Cardiac muscle cell (in vitro differentiated cells and primary cell): ENCODE measurements at regions not wholly inside any gene's neighbourhood (a gene's known extent, or its start where the extent isn't known, plus 50 kb on each side); places are given as distances from the start of the nearest gene placed in this dataset.

ENCODE experiments used
- DNase-seq, 2 donors: peaks; one replicate each; pipeline versions ENCODE4 v3.0.0 to v3.0.0-alpha.2; 2010 to 2017; ENCODE audit warnings: low read depth in 1 of 2, low spot score in 1 of 2
- H3K27ac ChIP-seq: fragments of 200-600 bp; sonication (generic); 2 replicates; pipeline ENCODE4 v1.5.1; 2016
- H3K27me3 ChIP-seq: fragments of 200-600 bp; sonication (generic); 2 replicates; pipeline ENCODE4 v1.6.0; 2016; ENCODE audit warnings: control low read depth
- H3K36me3 ChIP-seq: fragments of 200-600 bp; sonication (generic); 2 replicates; pipeline ENCODE4 v1.5.1; 2016; ENCODE audit warnings: control low read depth
- H3K4me1 ChIP-seq: fragments of 200-600 bp; sonication (generic); 2 replicates; pipeline ENCODE4 v1.8.1; 2017; ENCODE audit warnings: low read depth, mild to moderate bottlenecking, mixed run types
- H3K4me3 ChIP-seq: fragments of 200-600 bp; sonication (generic); 2 replicates; pipeline ENCODE4 v1.5.1; 2016; ENCODE audit warnings: mild to moderate bottlenecking
- H3K9me3 ChIP-seq: fragments of 200-600 bp; sonication (generic); 2 replicates; pipeline ENCODE4 v1.5.1; 2017; ENCODE audit warnings: low read depth, mild to moderate bottlenecking, control low read depth
- TF ChIP-seq, protein P1 (sequence below): IDR thresholded peaks from 2 replicates; pipeline ENCODE4 v1.5.1; 2012; ENCODE audit warnings: low read depth, mild to moderate bottlenecking, low read length

DNA sequence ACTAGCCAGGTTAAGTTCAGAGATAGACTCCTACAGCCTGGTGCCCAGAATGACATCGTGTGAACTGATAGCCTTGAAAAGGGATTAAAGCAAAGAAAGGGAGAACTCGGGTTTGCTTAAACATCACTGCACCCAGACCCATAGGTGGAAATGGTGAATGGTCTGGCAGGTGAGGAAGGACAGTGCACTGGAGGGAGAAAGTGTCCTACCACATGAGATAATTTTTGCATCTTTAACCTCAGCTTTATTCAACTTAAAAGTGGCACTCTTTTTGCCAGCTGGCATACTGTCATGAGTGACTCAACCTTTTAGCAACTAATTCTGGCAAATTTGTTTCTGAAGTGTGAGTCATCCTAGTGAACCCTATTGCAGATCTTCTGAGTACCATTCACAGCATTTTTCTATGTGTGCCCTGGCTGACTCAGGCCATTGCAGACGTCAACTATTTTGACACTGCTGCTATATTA lies 53.0 kb upstream of the DAPP1 start:
- DNase-seq = peak in 1 of 2 donors; percentile 79
- TF ChIP-seq, protein P1, sequence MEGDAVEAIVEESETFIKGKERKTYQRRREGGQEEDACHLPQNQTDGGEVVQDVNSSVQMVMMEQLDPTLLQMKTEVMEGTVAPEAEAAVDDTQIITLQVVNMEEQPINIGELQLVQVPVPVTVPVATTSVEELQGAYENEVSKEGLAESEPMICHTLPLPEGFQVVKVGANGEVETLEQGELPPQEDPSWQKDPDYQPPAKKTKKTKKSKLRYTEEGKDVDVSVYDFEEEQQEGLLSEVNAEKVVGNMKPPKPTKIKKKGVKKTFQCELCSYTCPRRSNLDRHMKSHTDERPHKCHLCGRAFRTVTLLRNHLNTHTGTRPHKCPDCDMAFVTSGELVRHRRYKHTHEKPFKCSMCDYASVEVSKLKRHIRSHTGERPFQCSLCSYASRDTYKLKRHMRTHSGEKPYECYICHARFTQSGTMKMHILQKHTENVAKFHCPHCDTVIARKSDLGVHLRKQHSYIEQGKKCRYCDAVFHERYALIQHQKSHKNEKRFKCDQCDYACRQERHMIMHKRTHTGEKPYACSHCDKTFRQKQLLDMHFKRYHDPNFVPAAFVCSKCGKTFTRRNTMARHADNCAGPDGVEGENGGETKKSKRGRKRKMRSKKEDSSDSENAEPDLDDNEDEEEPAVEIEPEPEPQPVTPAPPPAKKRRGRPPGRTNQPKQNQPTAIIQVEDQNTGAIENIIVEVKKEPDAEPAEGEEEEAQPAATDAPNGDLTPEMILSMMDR = no peak
- Histone ChIP-seq H3K4me3 (no peak overlapping the region), H3K4me1 (peaks cover 7% of the 10 kb centered on the region), H3K27ac (no peak overlapping the region), H3K36me3 (no peaks in the 10 kb centered on the region), H3K9me3 (no peaks in the 10 kb centered on the region), H3K27me3 (no peaks in the 10 kb centered on the region)

DNA sequence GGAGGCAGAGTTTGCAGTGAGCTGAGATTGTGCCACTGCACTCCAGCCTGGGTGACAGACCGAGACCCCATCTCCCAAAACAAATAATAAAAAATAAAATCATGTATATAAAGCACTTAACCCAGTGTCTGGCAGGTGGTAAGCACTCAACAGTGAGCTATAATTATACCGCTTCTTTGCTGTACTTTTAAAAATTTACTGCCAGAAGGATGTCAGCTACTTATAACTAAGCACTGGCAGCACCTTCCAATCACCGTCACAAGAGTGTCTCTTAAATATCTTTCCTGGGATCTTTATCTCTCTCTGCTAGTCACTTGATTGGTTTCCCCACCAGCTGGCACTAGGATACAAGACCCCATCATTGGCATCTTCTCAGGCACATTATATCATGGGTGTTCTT lies 53.9 kb upstream of the DAPP1 start:
- H3K4me1 ChIP-seq = peaks cover 7% of the 10 kb centered on the region
- TF ChIP-seq, protein P1 = no peak

DNA sequence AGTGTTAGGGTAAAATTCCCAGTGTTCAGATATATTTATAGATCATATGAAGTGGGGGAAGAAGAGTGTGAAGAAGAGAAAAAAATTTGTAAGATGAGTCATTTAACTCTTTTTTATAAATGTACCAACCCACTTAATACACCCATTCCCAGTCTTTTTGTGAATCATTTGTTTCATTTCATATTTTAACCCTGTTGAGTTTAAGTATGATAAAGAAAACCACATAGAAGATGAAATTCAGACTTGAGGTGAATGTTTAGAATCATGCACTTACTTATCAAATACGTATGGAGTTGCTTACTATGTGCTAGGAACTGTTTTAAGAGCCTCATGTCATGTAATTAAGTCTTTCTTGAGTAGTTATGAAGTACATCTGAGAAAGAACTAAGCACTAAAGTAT lies 56.6 kb upstream of the DAPP1 start:
- no peak overlapping the region for H3K4me3 ChIP-seq
- H3K4me1 ChIP-seq = peaks cover 7% of the 10 kb centered on the region
- H3K9me3 ChIP-seq = no peaks in the 10 kb centered on the region
- no peaks in the 10 kb centered on the region for H3K36me3 ChIP-seq
- H3K27me3 ChIP-seq = no peaks in the 10 kb centered on the region
- no peak overlapping the region for H3K27ac ChIP-seq
- TF ChIP-seq, protein P1 = no peak
- DNase-seq = no peak

More for the DNA sequence above, 53.9 kb upstream of the DAPP1 start:
- Histone ChIP-seq H3K4me3 (no peak overlapping the region), H3K36me3 (no peaks in the 10 kb centered on the region), H3K27ac (no peak overlapping the region), H3K27me3 (no peaks in the 10 kb centered on the region), H3K9me3 (no peaks in the 10 kb centered on the region)
- no peak for DNase-seq

DNA sequence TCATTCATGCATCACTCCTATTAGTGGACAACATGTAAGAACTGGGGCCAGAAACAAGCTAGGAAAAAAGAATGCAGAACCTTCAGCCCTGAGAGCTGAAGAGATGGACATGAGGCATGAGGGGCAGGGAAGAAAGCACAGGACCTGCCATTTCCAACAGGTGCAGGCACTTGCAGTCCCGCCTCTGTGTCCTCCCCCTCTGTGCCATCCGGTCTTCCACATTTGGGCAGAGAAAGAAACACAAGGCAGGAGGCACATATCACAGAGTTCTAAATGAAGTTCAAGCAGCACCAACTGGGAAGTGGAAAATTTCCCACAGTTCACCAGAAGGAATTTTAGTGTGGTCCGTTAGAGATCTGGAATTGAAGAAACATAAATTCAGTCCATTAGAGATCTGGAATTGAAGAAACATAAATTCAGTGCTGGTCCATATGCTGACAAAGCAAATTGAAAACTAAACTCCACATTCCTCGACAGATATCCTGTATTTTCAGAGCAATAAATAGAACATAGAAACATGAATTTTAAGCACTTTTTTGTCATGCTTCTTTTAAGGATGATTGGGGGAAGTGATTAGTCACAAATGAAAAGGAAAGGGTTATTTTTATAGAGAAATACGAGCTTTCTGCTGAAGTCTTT lies 57.2 kb upstream of the DAPP1 start:
- no peaks in the 10 kb centered on the region for H3K27me3 ChIP-seq
- TF ChIP-seq, protein P1 = no peak
- peaks cover 7% of the 10 kb centered on the region for H3K4me1 ChIP-seq
- no peak overlapping the region for H3K4me3 ChIP-seq
- no peak overlapping the region for H3K27ac ChIP-seq
- no peaks in the 10 kb centered on the region for H3K36me3 ChIP-seq
- peak in 1 of 2 donors; percentile 10 for DNase-seq
- H3K9me3 ChIP-seq = no peaks in the 10 kb centered on the region

DNA sequence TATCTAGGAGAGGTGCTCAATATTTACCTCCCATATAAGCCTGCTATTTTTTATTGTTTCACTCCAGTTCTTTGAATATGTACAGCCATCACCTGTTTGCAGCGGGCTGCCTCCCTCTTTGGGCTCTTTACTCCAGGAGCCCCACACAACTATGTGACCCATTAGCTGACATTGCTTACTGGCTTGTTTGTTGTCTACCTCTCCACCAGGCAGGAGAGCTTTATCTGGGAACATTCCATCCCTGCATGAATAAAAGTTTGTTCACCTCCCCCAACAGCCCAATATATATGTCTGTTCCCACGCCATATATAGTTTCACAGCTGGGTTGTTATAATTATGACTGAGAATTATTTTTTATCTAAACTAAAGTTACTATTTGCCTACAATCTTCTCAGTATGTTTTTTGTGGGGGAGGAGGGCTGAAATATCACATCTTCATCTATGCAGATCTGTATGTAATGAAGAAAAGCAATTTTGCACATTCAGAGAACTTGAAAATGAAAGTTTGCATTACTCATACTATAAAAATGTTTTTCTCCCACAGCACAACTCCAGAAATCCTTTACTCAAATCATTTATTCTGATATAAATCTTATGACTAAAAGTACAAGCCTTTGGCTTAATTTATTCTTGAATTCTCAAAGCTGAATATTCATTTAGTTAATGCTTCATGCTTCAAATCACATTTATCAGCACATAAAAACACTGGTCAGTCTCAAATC lies 61.2 kb upstream of the DAPP1 start:
- H3K36me3 ChIP-seq = no peaks in the 10 kb centered on the region
- H3K27ac ChIP-seq = no peak overlapping the region
- peak in 1 of 2 donors; percentile 4 for DNase-seq
- H3K27me3 ChIP-seq = no peaks in the 10 kb centered on the region
- H3K4me3 ChIP-seq = no peak overlapping the region
- no peaks in the 10 kb centered on the region for H3K9me3 ChIP-seq
- H3K4me1 ChIP-seq = peaks cover 7% of the 10 kb centered on the region
- TF ChIP-seq, protein P1 = no peak
